Hematopoietic multipotent progenitor cell treated with erythropoietin and hydrocortisone succinate and interleukin-3 and kit ligand, for 15 days (in vitro differentiated cells): ENCODE measurements at regions not wholly inside any gene's neighbourhood (a gene's known extent, or its start where the extent isn't known, plus 50 kb on each side); places are given as distances from the start of the nearest gene placed in this dataset.

ENCODE experiments used
- DNase-seq: peaks from one replicate; pipeline ENCODE4 v3.0.0-alpha.2; 2015; ENCODE audit warnings: low spot score

GRCh38 chr3:7793786-7794185 is 707.8 kb upstream of the LMCD1 start:
- no peak for DNase-seq

DNA sequence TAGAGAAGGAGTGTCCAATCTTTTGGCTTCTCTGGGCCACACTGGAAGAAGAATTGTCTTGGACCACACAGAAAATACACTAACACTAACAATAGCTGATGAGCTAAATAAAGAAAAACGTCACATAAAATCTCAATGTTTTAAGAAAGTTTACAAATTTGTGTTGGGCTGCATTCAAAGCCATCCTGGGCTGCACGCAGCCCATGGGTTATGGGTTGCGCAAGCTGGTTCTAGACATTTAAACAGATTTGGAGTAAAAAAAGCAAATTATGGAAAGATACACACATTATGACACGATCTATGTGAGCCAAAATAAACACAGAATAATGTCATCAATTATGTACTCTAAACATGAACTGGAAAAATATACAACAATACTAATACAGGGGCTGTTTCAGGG is 703.3 kb upstream of the LMCD1 start:
- DNase-seq = no peak

GRCh38 chr3:7800006-7800780 is 701.4 kb upstream of the LMCD1 start:
- no peak for DNase-seq

GRCh38 chr3:7812490-7812889 is 689.1 kb upstream of the LMCD1 start:
- no peak for DNase-seq

GRCh38 chr3:7813365-7813764 is 688.3 kb upstream of the LMCD1 start:
- no peak for DNase-seq

DNA sequence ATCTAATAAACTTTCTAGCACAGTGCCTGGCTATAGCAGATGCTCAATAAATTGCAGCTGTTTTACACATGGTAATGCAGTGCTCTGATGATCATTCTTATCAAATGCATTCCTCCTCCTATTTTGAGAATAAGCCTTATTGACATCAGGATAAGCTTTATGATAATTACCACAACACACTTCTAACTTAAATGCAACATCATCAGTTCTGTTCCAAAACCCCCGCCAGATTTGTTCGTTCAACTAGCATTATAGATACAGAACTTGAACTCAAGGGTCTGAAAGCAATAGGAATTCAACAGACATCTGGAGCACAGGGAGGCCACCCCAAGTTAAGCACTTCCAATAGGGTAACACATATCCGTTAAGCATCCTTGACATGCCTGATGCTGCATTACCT is 684.4 kb upstream of the LMCD1 start:
- DNase-seq = no peak

DNA sequence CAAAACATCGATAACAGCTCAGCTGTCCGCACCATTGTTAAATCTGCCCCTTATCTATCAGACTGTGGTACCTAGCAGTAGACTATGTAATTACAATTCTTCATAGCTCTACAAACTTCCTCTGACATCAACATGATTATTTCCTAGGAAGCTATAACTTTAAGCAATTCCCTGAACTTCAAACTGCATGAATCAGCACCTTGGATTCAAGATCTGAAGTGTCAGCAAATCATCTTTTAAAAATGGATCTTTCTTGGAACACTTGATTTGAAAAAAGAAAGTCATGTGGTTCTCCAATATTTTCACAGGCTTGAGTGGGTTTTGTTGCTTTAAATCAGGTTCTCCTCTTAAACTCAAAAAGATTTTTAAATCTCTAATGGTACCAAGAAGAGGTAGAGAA is 680.7 kb upstream of the LMCD1 start:
- no peak for DNase-seq

DNA sequence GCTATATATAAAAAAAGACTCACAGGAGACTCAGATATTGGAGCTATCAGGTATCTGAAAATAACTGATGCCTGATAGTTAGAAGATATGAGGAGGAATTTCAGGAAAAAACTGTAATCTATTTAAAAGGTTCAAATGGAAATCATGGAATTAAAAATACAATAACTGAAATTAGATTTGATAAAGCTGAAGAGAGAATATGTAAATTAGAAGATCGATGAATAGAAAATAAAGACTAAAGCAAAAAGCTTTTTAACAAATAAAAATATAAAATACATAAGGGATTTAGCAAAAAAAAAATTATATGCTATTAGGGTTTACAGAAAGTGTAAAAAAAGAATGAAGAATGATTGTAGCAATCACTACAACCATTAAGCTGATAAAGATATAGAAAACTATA is 679.8 kb upstream of the LMCD1 start:
- no peak for DNase-seq

DNA sequence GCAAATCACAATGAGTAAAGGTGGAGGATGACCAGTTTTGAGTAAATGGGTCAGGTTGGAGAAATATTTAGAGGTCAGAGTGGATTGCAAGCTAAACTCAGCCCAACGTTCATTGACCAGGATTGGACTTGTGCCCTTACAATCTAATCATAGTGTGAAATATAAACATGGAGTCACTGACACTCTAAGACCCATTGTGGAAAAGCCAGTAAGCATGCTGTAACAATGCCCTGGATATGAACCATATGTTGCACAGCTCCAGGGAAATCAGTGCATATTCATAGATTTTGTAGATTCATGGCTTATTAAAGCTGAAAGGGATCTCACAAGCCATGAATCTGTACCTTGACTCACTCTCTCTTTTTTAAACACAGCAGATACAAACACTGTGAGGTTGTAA is 660.2 kb upstream of the LMCD1 start:
- no peak for DNase-seq

DNA sequence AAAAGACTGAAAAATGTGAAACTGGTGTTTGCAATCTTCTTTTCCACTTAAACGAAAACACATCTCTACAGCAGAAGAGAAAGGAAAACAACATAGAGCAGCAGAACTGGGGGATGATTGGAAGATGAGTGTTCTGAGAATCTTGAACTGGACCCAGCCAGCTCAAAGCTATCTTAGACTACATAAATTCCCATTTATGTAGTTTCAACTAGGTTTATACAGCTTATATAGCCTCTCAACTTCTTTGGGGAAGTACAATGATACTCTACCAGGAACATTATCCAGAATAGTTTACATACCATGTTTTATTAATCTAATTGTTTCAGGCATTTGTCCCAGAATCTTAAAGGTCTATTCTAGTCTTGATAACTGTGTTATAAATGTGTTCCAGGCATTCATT is 658.2 kb upstream of the LMCD1 start:
- DNase-seq = no peak

- no peak for DNase-seq
Observed at GRCh38 chr3:7847021-7847420, 654.6 kb upstream of the LMCD1 start.

DNA sequence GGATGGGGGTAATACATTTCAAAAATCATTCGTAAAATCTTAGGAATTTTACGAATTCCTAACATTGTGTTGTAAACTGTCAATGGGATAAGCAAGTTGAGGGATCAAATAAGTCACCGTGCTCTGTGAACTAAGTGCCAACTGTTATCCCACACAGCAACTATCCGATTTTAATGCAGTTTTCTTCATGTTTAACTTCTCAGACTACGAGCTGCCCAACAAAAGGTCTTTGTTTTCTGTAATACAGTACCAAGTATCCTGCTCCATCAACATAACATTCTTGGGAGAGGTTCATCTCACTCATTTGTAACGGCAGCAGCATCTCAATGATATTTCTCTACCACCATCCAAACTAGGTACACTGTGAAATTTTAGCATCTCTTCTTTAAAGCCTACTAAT is 654.1 kb upstream of the LMCD1 start:
- no peak for DNase-seq

DNA sequence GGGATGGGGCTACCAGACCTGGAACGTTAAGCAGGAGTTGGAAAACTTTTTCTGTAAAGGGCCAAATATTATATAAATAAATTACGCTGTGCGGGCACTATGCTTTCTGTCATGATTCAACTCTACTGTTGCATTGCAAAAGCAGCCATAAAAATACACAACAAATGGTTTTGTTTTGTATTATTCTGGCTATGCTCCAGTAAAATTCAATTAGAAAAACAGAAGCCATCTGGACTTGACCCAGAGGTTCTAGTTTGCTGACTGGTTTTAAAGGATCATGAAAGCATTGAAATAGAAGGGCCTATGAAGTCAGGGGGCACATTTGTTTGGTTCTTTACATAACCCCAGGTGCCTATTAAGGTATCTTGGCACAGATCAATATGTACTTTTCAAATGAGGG is 647.4 kb upstream of the LMCD1 start:
- no peak for DNase-seq

GRCh38 chr3:7854721-7855120 is 646.9 kb upstream of the LMCD1 start:
- no peak for DNase-seq

DNA sequence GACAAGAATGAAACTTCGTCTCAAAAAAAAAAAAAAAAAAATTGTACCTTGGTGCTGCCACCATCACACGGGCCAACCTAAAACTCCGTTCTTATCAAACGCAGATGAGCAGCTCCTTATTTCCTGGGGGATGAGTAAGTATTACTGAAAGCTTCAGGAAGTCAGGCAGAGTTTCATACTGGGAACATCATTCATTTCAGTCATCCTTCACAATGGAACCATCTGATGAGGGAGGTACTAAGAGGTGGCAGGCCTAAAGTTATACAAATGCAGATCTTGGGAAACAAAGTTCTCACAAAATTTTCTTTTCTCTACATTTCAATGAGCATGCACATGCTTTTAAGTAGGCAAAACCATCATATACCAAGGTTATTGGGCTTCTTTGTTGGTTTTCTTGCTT is 636.0 kb upstream of the LMCD1 start:
- no peak for DNase-seq

- no peak for DNase-seq
Observed at GRCh38 chr3:7867587-7867986, 634.0 kb upstream of the LMCD1 start.

GRCh38 chr3:7871003-7871560 is 630.5 kb upstream of the LMCD1 start:
- DNase-seq = no peak

DNA sequence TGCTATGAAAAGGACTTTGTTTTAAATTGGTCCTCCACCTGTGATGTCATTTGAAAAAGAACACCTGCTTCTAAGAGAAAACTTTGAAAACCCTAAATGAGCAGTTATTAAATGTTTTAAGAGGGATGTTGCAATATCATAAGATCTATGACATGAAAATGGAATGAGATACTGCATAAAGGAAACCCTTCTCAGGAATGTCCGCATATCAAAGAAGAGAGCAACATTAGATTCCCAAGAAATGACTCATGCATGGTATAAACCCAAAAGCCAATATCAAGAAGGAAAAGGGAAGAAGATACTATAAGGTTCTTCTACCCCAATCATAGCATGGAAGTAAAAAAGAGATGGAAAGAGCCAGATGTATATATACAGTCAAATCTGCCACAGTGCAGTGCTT is 627.5 kb upstream of the LMCD1 start:
- no peak for DNase-seq

DNA sequence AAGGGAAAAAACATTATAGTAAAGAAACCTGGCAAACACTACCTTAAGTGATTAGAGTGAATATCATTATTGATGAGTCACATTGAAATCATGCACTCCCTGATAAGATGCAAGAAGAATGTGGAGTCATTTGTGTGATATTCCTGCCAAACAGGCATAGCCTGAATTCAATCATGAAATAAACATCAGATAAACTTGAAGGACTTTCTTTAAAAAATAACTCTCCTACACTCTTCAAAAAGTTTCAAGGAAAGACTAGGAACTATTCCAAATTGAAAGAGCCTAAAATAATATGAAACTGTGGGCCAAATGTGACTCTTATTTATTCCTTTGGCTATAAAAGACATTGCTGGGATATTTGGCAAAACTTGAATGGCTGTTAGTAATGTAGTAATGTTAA is 625.7 kb upstream of the LMCD1 start:
- no peak for DNase-seq

DNA sequence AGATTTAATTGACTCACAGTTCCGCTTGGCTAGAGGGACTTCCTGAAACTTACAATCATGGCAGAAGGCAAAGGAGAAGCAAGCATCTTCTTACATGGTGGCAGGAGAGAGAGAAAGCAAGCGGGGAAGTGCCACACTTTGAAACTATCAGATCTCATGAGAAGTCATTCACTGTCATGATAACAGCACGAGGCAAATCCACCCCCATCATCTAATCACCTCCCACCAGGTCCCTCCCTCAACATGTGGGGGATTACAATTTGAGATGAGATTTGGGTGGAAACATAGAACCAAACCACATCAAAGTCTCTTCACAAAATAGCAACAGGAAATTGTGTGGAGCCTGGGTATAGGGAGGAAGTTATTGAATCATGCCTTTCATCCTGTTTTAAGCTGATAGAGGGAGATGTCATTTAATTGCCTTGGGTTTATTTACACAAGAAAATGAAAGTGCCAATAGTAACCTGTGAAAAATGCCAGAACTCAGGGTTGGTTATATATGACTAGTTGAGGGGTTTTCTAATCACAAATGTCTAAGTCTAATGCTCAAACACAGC is 624.8 kb upstream of the LMCD1 start:
- no peak for DNase-seq

- no peak for DNase-seq
Observed at GRCh38 chr3:7877312-7877711, 624.3 kb upstream of the LMCD1 start.

DNA sequence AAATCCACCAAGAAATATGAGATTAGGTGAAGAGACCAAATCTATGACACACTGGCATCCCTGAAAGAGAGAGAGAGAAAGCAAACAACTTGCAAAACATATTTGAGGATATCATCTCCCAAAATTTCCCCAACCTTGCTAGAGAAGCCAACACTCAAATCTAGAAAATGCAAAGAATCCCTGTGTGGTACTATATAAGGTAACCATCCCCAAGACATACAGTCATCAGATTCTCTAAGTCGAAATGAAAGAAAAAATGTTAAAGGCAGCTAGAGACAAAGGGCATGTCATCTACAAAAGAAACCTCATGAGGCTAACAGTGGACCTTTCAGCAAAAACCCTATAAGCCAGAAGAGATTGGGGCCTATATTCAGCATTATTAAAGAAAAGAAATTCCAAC is 622.1 kb upstream of the LMCD1 start:
- no peak for DNase-seq

- no peak for DNase-seq
Observed at GRCh38 chr3:7881946-7882345, 619.7 kb upstream of the LMCD1 start.

DNA sequence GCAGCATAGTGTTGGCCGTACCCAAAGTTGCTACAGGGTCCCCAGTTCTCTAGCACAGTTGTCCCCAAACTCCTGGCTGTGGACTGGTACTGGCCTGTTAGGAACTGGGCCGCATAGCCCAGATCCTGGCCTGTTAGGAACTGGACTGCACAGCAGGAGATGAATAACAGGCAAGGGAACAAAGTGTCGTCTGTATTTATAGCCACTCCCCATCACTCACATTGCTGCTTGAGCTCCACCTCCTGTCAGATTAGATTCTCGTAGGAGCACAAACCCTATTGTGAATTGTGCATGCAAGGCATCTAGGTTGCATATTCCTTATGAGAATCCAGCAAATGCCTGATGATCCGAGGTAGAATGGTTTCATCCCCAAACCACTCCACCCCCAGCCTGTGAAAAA is 604.0 kb upstream of the LMCD1 start:
- DNase-seq = no peak
